Thyroid gland (tissue), 4 donors: ENCODE measurements at regions not wholly inside any gene's neighbourhood (a gene's known extent, or its start where the extent isn't known, plus 50 kb on each side); places are given as distances from the start of the nearest gene placed in this dataset.

Experiments used
- CTCF ChIP-seq, 6 experiments: fragments of 200-600 bp in 3 of 6; fragments of 450-650 bp in 3 of 6; sonication (generic) in 3 of 6; IDR thresholded peaks; one replicate each; pipeline ENCODE4 v1.5.1; 2016 to 2019; ENCODE audit warnings: antibody characterized with exemption in 6 of 6, mild to moderate bottlenecking in 2 of 6, inconsistent platforms in 1 of 6, moderate library complexity in 1 of 6
- POLR2A ChIP-seq, 2 donors: fragments of 450-650 bp; IDR thresholded peaks; one replicate each; pipeline ENCODE4 v1.6.1; 2017; ENCODE audit warnings: antibody characterized with exemption in 2 of 2, mild to moderate bottlenecking in 2 of 2, moderate library complexity in 1 of 2

- TF ChIP-seq POLR2A (IDR thresholded peaks at IDR 0.05) = no peak
- TF ChIP-seq CTCF (IDR thresholded peaks at IDR 0.05) = no peak
Measured at GRCh38 chr7:12939694-12940093, 252.3 kb downstream of the ARL4A start.
